H1 (cell line): ENCODE measurements at regions not wholly inside any gene's neighbourhood (a gene's known extent, or its start where the extent isn't known, plus 50 kb on each side); places are given as distances from the start of the nearest gene placed in this dataset.

Experiments used
- CTCF ChIA-PET: fragments of 300-600 bp; sonication (Branson Sonifier 250); formaldehyde crosslinking; loops from one replicate; lab custom pipeline; 2021; ENCODE audit not compliant: partially characterized antibody; lab: Charles Lee
- POLR2A ChIA-PET: fragments of 300-600 bp; sonication (Branson Sonifier 250); formaldehyde crosslinking; loops from one replicate; lab custom pipeline; 2021; ENCODE audit warnings: inconsistent platforms; ENCODE audit not compliant: partially characterized antibody; lab: Charles Lee
- DNase-seq, 2 experiments: peaks; one replicate each; pipeline versions ENCODE4 v3.0.0 to v3.0.0-alpha.2; 2010 to 2022; ENCODE audit warnings: low spot score in 2 of 2, low read depth in 1 of 2, mixed read lengths in 1 of 2
- FAIRE-seq: peaks from 2 replicates; lab custom pipeline; 2011; peaks lifted over from hg19 to GRCh38; lab: Jason Lieb, UNC
- H2AFZ ChIP-seq: 2 replicates; pipeline ENCODE4 v1.8.1; 2012; ENCODE audit warnings: low read length, inconsistent platforms
- H2AK5ac ChIP-seq: 2 replicates; pipeline ENCODE4 v1.6.1; 2013; ENCODE audit warnings: low read depth, low read length
- H2BK120ac ChIP-seq: replicated peaks from 2 replicates; pipeline ENCODE3; 2013; ENCODE audit warnings: low read depth, low read length, inconsistent platforms
- H2BK12ac ChIP-seq: 2 replicates; pipeline ENCODE4 v1.6.1; 2013; ENCODE audit warnings: low read depth, low read length
- H2BK15ac ChIP-seq: 2 replicates; pipeline ENCODE4 v1.6.1; 2013; ENCODE audit warnings: low read length
- H2BK20ac ChIP-seq: 2 replicates; pipeline ENCODE4 v1.6.1; 2013; ENCODE audit warnings: low read length
- H2BK5ac ChIP-seq: 2 replicates; pipeline ENCODE4 v1.6.1; 2013; ENCODE audit warnings: low read depth, low read length
- H3K14ac ChIP-seq: 2 replicates; pipeline ENCODE4 v1.6.1; 2013; ENCODE audit warnings: inconsistent platforms; ENCODE audit not compliant: insufficient read length
- H3K18ac ChIP-seq: 2 replicates; pipeline ENCODE4 v1.6.1; 2013; ENCODE audit warnings: low read length; ENCODE audit errors: extremely low read depth
- H3K23ac ChIP-seq: 2 replicates; pipeline ENCODE4 v1.6.1; 2013; ENCODE audit warnings: inconsistent platforms; ENCODE audit not compliant: insufficient read length
- H3K23me2 ChIP-seq: 2 replicates; pipeline ENCODE4 v1.6.1; 2013; ENCODE audit warnings: low read depth, low read length
- H3K27ac ChIP-seq: 2 replicates; pipeline ENCODE4 v1.6.1; 2011; ENCODE audit warnings: low read depth, low read length, inconsistent platforms
- H3K27me3 ChIP-seq, 4 experiments: replicated peaks in 1 of 4; 1 replicate in 1 of 4; 2 replicates in 3 of 4; pipeline versions ENCODE4 v1.6.1 to v1.8.1; 2011 to 2013; ENCODE audit warnings: low read length in 3 of 4, mild to moderate bottlenecking in 3 of 4, inconsistent platforms in 2 of 4, mixed read lengths in 2 of 4, moderate library complexity in 1 of 4; ENCODE audit not compliant: control insufficient read depth in 3 of 4, insufficient read depth in 3 of 4; ENCODE audit errors: extremely low read depth in 1 of 4
- H3K36me3 ChIP-seq, 4 experiments: 2 replicates each; pipeline versions ENCODE4 v1.6.1 to v1.8.1; 2011 to 2013; ENCODE audit warnings: mild to moderate bottlenecking in 4 of 4, low read length in 3 of 4, moderate library complexity in 2 of 4, control low read depth in 1 of 4, inconsistent platforms in 1 of 4; ENCODE audit not compliant: insufficient read depth in 4 of 4, control insufficient read depth in 2 of 4
- H3K4ac ChIP-seq: replicated peaks from 2 replicates; pipeline ENCODE3; 2013; ENCODE audit warnings: low read length, low read depth, mixed read lengths, inconsistent platforms; ENCODE audit not compliant: insufficient read length
- H3K4me1 ChIP-seq, 4 experiments: replicated peaks in 1 of 4; 1 replicate in 1 of 4; 2 replicates in 3 of 4; pipeline versions ENCODE4 v1.6.1 to v1.8.1; 2011 to 2013; ENCODE audit warnings: low read length in 3 of 4, inconsistent platforms in 2 of 4, mixed read lengths in 1 of 4; ENCODE audit not compliant: insufficient read depth in 4 of 4, control insufficient read depth in 3 of 4
- H3K4me2 ChIP-seq, 2 experiments: 2 replicates each; pipeline versions ENCODE4 v1.6.1 to v1.8.1; 2011 to 2013; ENCODE audit warnings: low read depth in 2 of 2, low read length in 2 of 2, control low read depth in 1 of 2, inconsistent platforms in 1 of 2, mild to moderate bottlenecking in 1 of 2; ENCODE audit not compliant: insufficient read depth in 1 of 2
- H3K4me3 ChIP-seq, 4 experiments: fragments of 200-600, 300-600 bp in 1 of 4; sonication (generic), shearing (Covaris generic), sonication (Bioruptor Twin) in 1 of 4; 2 replicates each; pipeline versions ENCODE4 v1.5.1 to v1.8.1; 2011 to 2016; ENCODE audit warnings: low read length in 4 of 4, low read depth in 3 of 4, control low read depth in 2 of 4, inconsistent platforms in 2 of 4, mild to moderate bottlenecking in 2 of 4, mixed read lengths in 1 of 4, moderate library complexity in 1 of 4; ENCODE audit not compliant: insufficient read depth in 2 of 4; ENCODE audit errors: extremely low read depth in 1 of 4
- H3K56ac ChIP-seq: replicated peaks from 2 replicates; pipeline ENCODE3; 2013; ENCODE audit warnings: low read depth, mild to moderate bottlenecking, mixed read lengths, low read length, inconsistent platforms; ENCODE audit not compliant: insufficient read length
- H3K79me1 ChIP-seq: 2 replicates; pipeline ENCODE4 v1.6.1; 2013; ENCODE audit warnings: low read depth, low read length, control low read depth
- H3K79me2 ChIP-seq, 2 experiments: 2 replicates each; pipeline versions ENCODE4 v1.6.1 to v1.8.1; 2012 to 2013; ENCODE audit warnings: low read length in 2 of 2, mild to moderate bottlenecking in 2 of 2, inconsistent platforms in 1 of 2; ENCODE audit not compliant: insufficient read depth in 2 of 2, control insufficient read depth in 1 of 2
- H3K9ac ChIP-seq, 4 experiments: replicated peaks in 1 of 4; 1 replicate in 1 of 4; 2 replicates in 3 of 4; pipeline versions ENCODE4 v1.6.1 to v1.8.1; 2011 to 2013; ENCODE audit warnings: low read depth in 3 of 4, low read length in 3 of 4, control low read depth in 2 of 4, mild to moderate bottlenecking in 2 of 4, moderate library complexity in 2 of 4, inconsistent platforms in 1 of 4; ENCODE audit errors: extremely low read depth in 1 of 4
- H3K9me3 ChIP-seq, 2 experiments: 2 replicates each; pipeline versions ENCODE4 v1.6.1 to v1.8.1; 2012 to 2013; ENCODE audit warnings: mild to moderate bottlenecking in 2 of 2, moderate library complexity in 2 of 2, control low read depth in 1 of 2, inconsistent platforms in 1 of 2, low read depth in 1 of 2, low read length in 1 of 2, mixed read lengths in 1 of 2; ENCODE audit not compliant: insufficient read depth in 2 of 2
- H4K20me1 ChIP-seq, 2 experiments: replicated peaks in 1 of 2; 2 replicates each; pipeline versions ENCODE3 to v1.8.1; 2011 to 2013; ENCODE audit warnings: inconsistent platforms in 2 of 2, low read length in 2 of 2, mild to moderate bottlenecking in 1 of 2; ENCODE audit not compliant: insufficient read depth in 2 of 2, control insufficient read depth in 1 of 2
- H4K5ac ChIP-seq: 2 replicates; pipeline ENCODE4 v1.6.1; 2013; ENCODE audit warnings: low read length, low read depth, mixed read lengths, inconsistent platforms; ENCODE audit not compliant: insufficient read length
- H4K8ac ChIP-seq: 2 replicates; pipeline ENCODE4 v1.8.0; 2013; ENCODE audit warnings: mild to moderate bottlenecking, moderate library complexity, low read length, inconsistent platforms; ENCODE audit not compliant: insufficient read depth; ENCODE audit errors: extremely low read depth
- H4K91ac ChIP-seq: replicated peaks from 2 replicates; pipeline ENCODE3; 2013; ENCODE audit warnings: low read length, mixed read lengths, inconsistent platforms; ENCODE audit not compliant: insufficient read length
- KDM5A ChIP-seq: fragments of 200-600 bp; IDR thresholded peaks from 2 replicates; pipeline ENCODE4 v1.7.1; 2012; ENCODE audit warnings: mild to moderate bottlenecking, low read length, inconsistent platforms, mixed read lengths
- POLR2AphosphoS5 ChIP-seq: IDR thresholded peaks from 2 replicates; pipeline ENCODE4 v1.6.1; 2011; ENCODE audit warnings: low read depth, low read length
- YY1 ChIP-seq: IDR thresholded peaks from 2 replicates; pipeline ENCODE4 v1.6.1; 2011; ENCODE audit warnings: low read depth, mild to moderate bottlenecking, low read length
- WGBS, 2 experiments: shearing (Covaris generic) in 1 of 2; methylation state at CpG; one replicate each; pipeline versions ENCODE4 v1.1.6 to v1.1.7; 2013 to 2015; ENCODE audit warnings: low lambda C conversion rate in 2 of 2, mixed read lengths in 2 of 2, inconsistent platforms in 1 of 2, low coverage in 1 of 2, missing lambda C conversion rate in 1 of 2; ENCODE audit not compliant: insufficient replicate concordance in 2 of 2, insufficient coverage in 1 of 2, insufficient read length in 1 of 2; ENCODE audit errors: extremely low coverage in 1 of 2, missing lambda C conversion rate in 1 of 2; 5-methylcytosine and 5-hydroxymethylcytosine counted together

DNA sequence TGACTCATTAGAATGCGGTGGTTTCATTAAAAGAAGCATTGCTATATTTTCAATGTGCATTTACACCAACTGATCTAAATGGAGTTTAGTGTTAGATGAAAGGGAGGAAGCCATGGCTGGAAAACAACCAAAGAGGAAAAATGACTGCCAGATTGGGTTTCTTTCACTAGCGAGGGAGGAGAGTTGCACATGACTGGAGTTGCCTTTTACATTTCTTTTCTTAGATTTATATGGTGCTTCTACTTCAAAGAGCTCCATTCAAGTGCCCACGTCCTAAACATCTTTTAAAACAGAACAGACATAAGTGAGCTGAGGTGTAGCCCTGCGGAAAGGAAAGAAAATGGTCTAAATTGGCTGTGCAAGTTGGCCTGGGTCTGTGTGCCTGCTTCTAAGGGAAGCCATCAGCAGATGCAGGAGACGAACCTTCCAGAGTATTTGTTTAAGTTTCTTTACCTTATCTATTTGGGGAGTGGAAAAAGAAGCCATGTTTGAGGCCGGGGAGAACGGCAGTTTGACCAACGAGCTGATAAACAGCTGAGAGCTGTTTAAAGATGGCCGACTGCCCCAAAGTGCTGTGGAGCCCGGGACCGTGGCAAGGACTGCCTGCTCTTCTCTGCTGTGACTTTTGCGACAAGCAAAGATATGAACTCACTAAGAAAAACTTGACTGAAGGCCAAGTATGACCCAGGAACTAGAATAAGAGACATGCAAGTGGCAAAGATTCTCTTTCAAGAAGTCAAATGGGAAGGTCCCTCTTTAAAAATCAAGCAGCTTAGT, 327.0 kb downstream of the ZNF516 start:
- no peak overlapping the region for H2AK5ac ChIP-seq
- 92% methylated on average over 12 of the region's 12 CpGs; no CpG with 5 or more reads in 1 of the 2 experiments for WGBS, 2 experiments
- H2BK120ac ChIP-seq = no peak overlapping the region
- no peak overlapping the region for H3K27ac ChIP-seq
- no peaks in the 10 kb centered on the region; a peak in 1 of 7 replicates for H3K4me1 ChIP-seq
- H4K8ac ChIP-seq = no peak overlapping the region
- no peaks in the 10 kb centered on the region; the same call in 1 of the 2 replicates for H3K23me2 ChIP-seq
- H3K9ac ChIP-seq = no peak overlapping the region
- H3K4me3 ChIP-seq = no peak overlapping the region
- ChIA-PET POLR2A (no interaction called here), CTCF (interaction anchor here (0.9 to 1.0 kb wide), 2 partner anchors 21 to 29 kb away, joined by 3 to 4 read pairs; no protein-coding TSS in a partner anchor)
- H3K18ac ChIP-seq = no peak overlapping the region
- H2AFZ ChIP-seq = peak overlapping the region; percentile 81; the same call in 1 of the 2 replicates
- H2BK15ac ChIP-seq = no peak overlapping the region
- H4K91ac ChIP-seq = no peak overlapping the region
- no peaks in the 10 kb centered on the region for H3K79me2 ChIP-seq
- TF ChIP-seq POLR2AphosphoS5 = no peak
- peak; percentile 66; the same call in 1 of the 2 replicates for TF ChIP-seq YY1
- no peak for TF ChIP-seq KDM5A
- no peak overlapping the region for H3K14ac ChIP-seq
- H3K9me3 ChIP-seq = no peaks in the 10 kb centered on the region
- FAIRE-seq (no peak), DNase-seq (no peak)
- H2BK20ac ChIP-seq = no peak overlapping the region
- H3K27me3 ChIP-seq = no peaks in the 10 kb centered on the region
- H3K36me3 ChIP-seq = no peaks in the 10 kb centered on the region
- no peak overlapping the region for H4K5ac ChIP-seq
- no peak overlapping the region for H3K4me2 ChIP-seq
- H2BK5ac ChIP-seq = no peak overlapping the region
- no peak overlapping the region for H3K4ac ChIP-seq
- H4K20me1 ChIP-seq = no peaks in the 10 kb centered on the region
- no peak overlapping the region for H3K56ac ChIP-seq
- H3K79me1 ChIP-seq = no peaks in the 10 kb centered on the region
- H3K23ac ChIP-seq = no peak overlapping the region
- H2BK12ac ChIP-seq = no peak overlapping the region
